ENCODE measurements at regions not wholly inside any gene's neighbourhood (a gene's known extent, or its start where the extent isn't known, plus 50 kb on each side); places are given as distances from the start of the nearest gene placed in this dataset.

DNA sequence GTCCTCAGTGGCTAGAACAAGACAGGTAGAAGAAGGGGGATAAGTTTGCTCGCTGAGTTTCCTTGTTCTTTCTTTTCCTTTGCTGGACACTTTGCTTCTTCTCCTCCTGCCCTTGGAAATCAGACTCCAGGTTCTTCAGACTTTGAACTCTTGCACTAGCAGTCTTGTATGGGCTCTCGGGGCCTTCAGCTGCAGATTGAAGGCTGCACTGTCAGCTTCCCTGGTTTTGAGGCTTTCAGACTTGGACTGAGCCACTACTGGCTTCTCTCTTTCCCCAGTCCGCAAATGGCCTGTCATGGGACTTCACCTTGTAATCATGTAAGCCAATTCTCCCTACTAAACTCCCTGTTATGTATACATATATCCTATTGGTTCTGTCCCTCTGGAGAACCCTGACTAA lies 379.8 kb downstream of the NDFIP2 start:
- H3K27ac ChIP-seq, result no peak overlapping the region

DNA sequence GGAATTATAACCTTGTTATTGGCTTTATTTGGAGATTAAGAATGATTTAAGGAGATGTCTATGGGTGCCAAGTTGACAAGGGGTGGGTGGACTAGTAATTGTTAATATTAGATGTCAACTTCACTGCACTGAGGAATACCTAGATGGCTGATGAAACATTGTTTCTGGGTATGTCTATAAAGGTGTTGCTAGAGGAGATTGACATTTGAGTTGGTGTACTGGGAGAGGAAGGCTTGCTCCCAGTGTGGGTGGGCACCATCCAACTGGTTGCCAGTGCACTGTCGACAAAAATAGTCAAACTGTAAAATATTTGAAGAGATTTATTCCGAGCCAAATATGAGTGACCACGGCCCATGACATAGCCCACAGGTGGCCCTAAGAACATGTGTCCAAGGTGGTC lies 378.8 kb downstream of the NDFIP2 start:
- no peak overlapping the region for H3K27ac ChIP-seq
- no peaks in the 10 kb centered on the region for H3K9me3 ChIP-seq

More for the DNA sequence above, 379.8 kb downstream of the NDFIP2 start:
- 75 to 83% methylated on average over 2 to 3 of the region's 3 CpGs for WGBS, 2 donors (ENCODE audit: low coverage in 1 of 2)
- intact Hi-C loops (cut with DNase I; ENCODE audit: low total_unique reads) (no loop called here), in situ Hi-C loops (cut with MboI; ENCODE audit: low pct_ligation_motif_present in 1 of 4, low pct_unique_long_range_greater_than_20kb in 1 of 4, low sequenced_read_pairs in 3 of 4) (no loop called here)
- no peak for DNase-seq
- Histone ChIP-seq H3K27me3 (no peaks in the 10 kb centered on the region), H3K9me3 (no peaks in the 10 kb centered on the region), H3K36me3 (no peaks in the 10 kb centered on the region), H3K4me3 (no peak overlapping the region), H3K4me1 (peaks cover 0 to 7% (median 2%) of the 10 kb centered on the region in 4 donors)
- TF ChIP-seq, protein P1, sequence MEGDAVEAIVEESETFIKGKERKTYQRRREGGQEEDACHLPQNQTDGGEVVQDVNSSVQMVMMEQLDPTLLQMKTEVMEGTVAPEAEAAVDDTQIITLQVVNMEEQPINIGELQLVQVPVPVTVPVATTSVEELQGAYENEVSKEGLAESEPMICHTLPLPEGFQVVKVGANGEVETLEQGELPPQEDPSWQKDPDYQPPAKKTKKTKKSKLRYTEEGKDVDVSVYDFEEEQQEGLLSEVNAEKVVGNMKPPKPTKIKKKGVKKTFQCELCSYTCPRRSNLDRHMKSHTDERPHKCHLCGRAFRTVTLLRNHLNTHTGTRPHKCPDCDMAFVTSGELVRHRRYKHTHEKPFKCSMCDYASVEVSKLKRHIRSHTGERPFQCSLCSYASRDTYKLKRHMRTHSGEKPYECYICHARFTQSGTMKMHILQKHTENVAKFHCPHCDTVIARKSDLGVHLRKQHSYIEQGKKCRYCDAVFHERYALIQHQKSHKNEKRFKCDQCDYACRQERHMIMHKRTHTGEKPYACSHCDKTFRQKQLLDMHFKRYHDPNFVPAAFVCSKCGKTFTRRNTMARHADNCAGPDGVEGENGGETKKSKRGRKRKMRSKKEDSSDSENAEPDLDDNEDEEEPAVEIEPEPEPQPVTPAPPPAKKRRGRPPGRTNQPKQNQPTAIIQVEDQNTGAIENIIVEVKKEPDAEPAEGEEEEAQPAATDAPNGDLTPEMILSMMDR (IDR thresholded peaks at IDR 0.05), result no peak
- TF ChIP-seq EP300 (IDR thresholded peaks at IDR 0.05; ENCODE audit: low read depth) (no peak), POLR2AphosphoS5 (IDR thresholded peaks at IDR 0.05) (no peak), POLR2A (IDR thresholded peaks at IDR 0.05) (no peak)

DNA sequence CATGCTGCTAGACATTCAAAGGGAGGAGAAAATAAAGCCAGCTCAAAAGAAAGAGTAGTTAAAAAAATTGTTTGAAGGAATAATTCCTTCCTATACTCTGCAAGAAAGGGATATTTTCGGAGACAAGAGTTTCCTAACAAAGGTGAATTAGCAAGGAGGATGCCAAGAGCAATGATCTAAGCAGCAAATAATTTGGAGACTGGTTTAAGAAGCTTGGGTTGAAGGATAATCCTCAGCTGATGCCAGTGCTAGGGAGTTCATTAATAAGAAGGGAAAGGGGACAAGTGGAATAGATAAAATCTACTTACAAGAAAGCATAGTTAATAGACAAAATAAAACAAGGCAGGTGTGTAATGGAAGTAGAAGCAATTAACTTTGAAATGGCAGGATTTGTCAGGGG lies 372.3 kb downstream of the NDFIP2 start:
- no peak for TF ChIP-seq EP300 (IDR thresholded peaks at IDR 0.05; ENCODE audit: low read depth)
- TF ChIP-seq, protein P1 (IDR thresholded peaks at IDR 0.05), result no peak
- TF ChIP-seq POLR2A (IDR thresholded peaks at IDR 0.05), result no peak
- no peak for TF ChIP-seq POLR2AphosphoS5 (IDR thresholded peaks at IDR 0.05)
- Histone ChIP-seq H3K9me3 (no peaks in the 10 kb centered on the region), H3K27ac (no peak overlapping the region), H3K4me1 (no peaks in the 10 kb centered on the region), H3K27me3 (no peaks in the 10 kb centered on the region), H3K36me3 (no peaks in the 10 kb centered on the region), H3K4me3 (no peak overlapping the region)
- intact Hi-C loops (cut with DNase I; ENCODE audit: low total_unique reads), result no loop called here
- 54 to 64% methylated on average over 1 of the region's 1 CpG for WGBS, 2 donors (ENCODE audit: low coverage in 1 of 2)
- no peak for DNase-seq
- in situ Hi-C loops (cut with MboI; ENCODE audit: low pct_ligation_motif_present in 1 of 4, low pct_unique_long_range_greater_than_20kb in 1 of 4, low sequenced_read_pairs in 3 of 4), result no loop called here

More for the DNA sequence above, 378.8 kb downstream of the NDFIP2 start:
- TF ChIP-seq, protein P1 (IDR thresholded peaks at IDR 0.05), result no peak
- TF ChIP-seq POLR2AphosphoS5 (IDR thresholded peaks at IDR 0.05) (no peak), EP300 (IDR thresholded peaks at IDR 0.05; ENCODE audit: low read depth) (no peak), POLR2A (IDR thresholded peaks at IDR 0.05) (no peak)
- no peak for DNase-seq
- Histone ChIP-seq H3K27me3 (no peaks in the 10 kb centered on the region), H3K4me3 (no peak overlapping the region), H3K4me1 (peaks cover 0 to 7% (median 2%) of the 10 kb centered on the region in 4 donors), H3K36me3 (no peaks in the 10 kb centered on the region)
- intact Hi-C loops (cut with DNase I; ENCODE audit: low total_unique reads), result no loop called here
- in situ Hi-C loops (cut with MboI; ENCODE audit: low pct_ligation_motif_present in 1 of 4, low pct_unique_long_range_greater_than_20kb in 1 of 4, low sequenced_read_pairs in 3 of 4), result no loop called here
- WGBS, 2 donors (ENCODE audit: low coverage in 1 of 2), result 90% methylated on average over 3 of the region's 3 CpGs; no CpG with 5 or more reads in 1 of the 2 donors

DNA sequence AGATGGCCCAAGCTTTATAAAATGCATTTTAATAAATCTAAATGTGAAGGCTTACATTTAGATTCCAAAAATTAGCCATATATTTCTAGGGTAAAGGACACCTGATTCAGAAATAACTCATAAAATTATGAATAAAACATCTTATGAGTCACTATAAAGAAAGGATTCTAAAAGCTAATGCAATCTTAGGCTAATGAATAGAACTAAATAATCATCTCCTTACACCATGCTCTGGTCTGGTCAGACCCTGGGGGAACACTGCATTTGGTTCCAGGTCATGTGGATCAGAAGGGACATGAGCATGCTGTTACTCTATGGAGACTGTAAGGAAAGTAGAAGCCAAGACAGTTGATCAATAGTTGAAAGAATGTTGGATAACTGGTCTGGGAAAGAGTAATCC lies 370.4 kb downstream of the NDFIP2 start:
- no peak overlapping the region for H3K27ac ChIP-seq
- no peak for DNase-seq
- TF ChIP-seq POLR2A (IDR thresholded peaks at IDR 0.05) (no peak), POLR2AphosphoS5 (IDR thresholded peaks at IDR 0.05) (no peak), EP300 (IDR thresholded peaks at IDR 0.05; ENCODE audit: low read depth) (no peak)
- TF ChIP-seq, protein P1 (IDR thresholded peaks at IDR 0.05), result no peak
- in situ Hi-C loops (cut with MboI; ENCODE audit: low pct_ligation_motif_present in 1 of 4, low pct_unique_long_range_greater_than_20kb in 1 of 4, low sequenced_read_pairs in 3 of 4) (no loop called here), intact Hi-C loops (cut with DNase I; ENCODE audit: low total_unique reads) (no loop called here)
- no peaks in the 10 kb centered on the region for H3K9me3 ChIP-seq
- no peaks in the 10 kb centered on the region for H3K27me3 ChIP-seq
- H3K4me3 ChIP-seq, result no peak overlapping the region
- no peaks in the 10 kb centered on the region for H3K4me1 ChIP-seq
- no peaks in the 10 kb centered on the region for H3K36me3 ChIP-seq

All from transverse colon (tissue), 4 donors.